DMS 273 treated with DMSO at 0.1 percent for 48 hours (cell line): ENCODE measurements at regions not wholly inside any gene's neighbourhood (a gene's known extent, or its start where the extent isn't known, plus 50 kb on each side); places are given as distances from the start of the nearest gene placed in this dataset.
A peak's percentile ranks its signal among the peaks of the same experiment; 100 is the strongest.

ENCODE experiments used
- DNase-seq: peaks from one replicate; lab custom pipeline; 2025; lab: John Stamatoyannopoulos, UW

GRCh38 chr20:52401431-52401830, 209.9 kb upstream of the ZFP64 start:
- no peak for DNase-seq

DNA sequence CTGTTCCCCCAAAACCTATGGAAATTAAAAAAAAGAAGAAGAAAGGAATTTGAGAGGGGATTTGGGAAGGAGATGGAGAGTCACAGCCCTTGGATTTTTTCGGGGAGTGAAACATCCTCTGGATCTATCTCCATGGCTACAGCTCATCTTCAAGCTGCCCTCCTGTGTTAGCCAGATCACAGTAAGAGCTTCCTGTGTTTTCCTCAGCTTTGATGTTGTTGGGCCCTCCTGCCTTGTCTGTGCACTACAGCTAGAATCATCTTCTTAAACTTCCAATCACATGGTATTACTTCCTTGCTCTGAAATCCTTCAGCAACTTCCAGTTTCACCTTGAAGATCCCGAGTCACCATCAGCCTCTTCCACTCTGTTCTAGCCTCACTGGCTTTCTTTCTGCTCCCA, 207.8 kb upstream of the ZFP64 start:
- DNase-seq: no peak

DNA sequence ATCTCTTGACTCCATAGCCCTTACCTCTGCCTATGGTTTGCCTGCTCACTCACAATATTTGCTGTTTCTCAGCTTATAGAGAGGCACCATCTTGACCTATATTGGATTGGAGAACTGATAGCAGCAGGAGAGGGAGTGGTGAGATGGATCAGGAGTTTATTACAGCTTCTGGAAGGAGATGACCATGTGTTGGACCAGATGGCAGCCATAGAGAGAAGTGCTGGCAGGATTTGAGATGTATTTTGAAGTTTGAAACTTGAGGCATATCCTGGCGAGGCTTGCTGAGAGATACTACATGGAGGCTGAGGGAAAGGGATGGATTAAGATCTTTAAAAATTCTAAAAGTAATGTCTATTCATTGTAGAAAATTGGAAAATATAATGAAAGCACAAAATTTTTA, 198.0 kb upstream of the ZFP64 start:
- DNase-seq: no peak

GRCh38 chr20:52383995-52384621, 192.5 kb upstream of the ZFP64 start:
- no peak for DNase-seq

- no peak for DNase-seq
Observed at GRCh38 chr20:52382933-52383332, 191.4 kb upstream of the ZFP64 start.

DNA sequence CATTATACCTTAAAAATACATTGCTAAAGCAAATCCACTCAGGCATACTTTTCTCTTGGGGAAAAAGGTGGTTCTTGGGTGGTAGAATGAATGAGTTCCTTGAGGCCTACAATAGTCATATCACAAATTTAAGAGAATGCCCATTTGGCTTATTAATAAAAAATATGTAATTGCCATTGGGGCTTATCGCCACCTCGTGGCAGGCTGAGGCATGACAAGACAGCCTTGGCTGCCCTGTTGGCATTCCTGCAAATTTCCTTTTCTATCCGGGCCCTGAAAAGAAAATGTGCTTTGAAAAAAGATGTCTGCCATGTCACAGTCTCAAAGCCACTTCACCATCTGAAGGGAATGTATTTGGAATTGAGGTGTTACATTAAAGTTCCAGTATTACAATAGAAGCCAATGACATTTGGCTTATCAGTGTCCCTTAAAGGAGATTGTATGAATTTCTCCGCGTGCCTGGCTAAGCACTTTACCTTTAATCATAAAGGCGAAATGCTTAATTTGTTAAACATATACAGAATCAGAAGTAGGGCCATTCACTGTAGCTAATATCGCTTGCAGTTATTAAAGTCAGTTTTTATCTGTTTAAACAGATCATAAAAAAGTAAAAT, 188.3 kb upstream of the ZFP64 start:
- no peak for DNase-seq

DNA sequence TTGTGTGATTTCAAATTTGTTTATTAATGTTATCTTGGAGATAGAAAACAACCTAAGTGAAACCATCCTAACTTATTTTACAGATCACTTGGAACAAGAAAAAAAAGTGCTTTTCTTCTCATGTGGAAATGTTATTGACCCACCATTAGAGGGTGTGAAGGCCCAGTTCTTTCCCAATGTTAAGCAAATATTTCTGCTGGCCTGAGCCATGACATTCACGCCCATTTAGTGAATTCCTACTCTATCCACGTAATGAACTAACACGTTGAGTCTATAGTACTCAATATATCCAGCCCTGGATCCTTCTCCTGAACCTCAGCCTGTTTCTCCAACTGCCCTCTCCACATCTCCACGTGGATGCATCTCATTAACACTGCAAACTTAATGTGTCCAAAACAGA, 180.6 kb upstream of the ZFP64 start:
- no peak for DNase-seq

DNA sequence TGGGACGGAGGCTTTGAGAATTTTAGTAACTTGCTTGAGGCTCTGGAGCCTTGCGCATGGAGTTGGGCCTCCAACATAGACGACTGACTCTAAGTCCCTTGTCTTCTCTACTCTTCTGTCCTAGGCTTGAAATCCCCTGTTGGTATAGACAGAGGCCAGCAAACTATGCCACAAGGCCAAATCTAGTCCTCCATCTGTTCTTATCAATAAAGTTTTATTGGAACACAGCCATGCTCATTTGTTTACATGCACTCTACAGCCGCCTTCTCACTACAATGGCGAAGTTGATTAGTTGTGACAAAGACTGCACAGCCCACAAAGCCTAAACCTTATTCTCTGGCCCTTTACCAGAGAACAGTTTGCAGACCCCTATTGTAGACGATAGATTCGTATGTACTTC, 174.1 kb upstream of the ZFP64 start:
- no peak for DNase-seq

DNA sequence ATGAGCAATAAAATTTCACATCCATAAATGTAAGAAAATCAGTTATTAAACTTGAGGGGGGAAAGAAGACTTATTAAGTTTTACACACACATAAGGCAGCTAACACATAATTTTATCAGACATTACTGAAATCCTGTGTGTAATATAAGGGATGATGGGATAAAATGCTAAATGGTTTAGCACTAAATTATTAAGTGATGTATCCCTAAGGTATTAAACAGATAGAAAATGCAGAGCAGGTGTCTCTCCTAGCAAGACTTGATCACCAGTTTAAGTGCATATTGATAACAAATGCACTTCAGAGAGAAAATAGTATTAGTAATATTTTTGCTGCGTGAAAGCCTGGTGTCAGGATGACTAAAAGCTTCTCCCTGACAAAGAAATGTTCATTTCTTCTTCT, 172.8 kb upstream of the ZFP64 start:
- DNase-seq: no peak

DNA sequence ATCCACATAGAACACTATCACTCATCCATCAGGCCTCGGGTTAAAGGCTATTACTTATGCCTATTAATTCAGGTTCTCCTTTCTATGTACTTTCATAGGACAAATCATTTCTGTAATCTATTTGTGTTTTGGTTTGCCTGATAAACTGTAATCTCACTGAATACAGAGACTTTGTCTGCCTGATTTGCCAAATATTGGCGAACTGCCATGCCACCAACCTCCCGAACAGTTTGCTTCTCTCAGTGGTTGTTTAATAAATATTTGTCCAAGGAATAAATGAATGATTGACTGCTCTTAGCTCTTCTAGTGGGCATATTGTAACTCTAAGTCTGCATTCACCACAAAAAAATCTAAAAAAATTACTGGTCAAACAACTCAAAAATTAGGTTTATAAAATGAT, 170.1 kb upstream of the ZFP64 start:
- DNase-seq: no peak

- DNase-seq: no peak
Observed at GRCh38 chr20:52349806-52350205, 158.2 kb upstream of the ZFP64 start.

GRCh38 chr20:52348434-52348833, 156.9 kb upstream of the ZFP64 start:
- DNase-seq: no peak

GRCh38 chr20:52346797-52347196, 155.2 kb upstream of the ZFP64 start:
- DNase-seq: no peak

DNA sequence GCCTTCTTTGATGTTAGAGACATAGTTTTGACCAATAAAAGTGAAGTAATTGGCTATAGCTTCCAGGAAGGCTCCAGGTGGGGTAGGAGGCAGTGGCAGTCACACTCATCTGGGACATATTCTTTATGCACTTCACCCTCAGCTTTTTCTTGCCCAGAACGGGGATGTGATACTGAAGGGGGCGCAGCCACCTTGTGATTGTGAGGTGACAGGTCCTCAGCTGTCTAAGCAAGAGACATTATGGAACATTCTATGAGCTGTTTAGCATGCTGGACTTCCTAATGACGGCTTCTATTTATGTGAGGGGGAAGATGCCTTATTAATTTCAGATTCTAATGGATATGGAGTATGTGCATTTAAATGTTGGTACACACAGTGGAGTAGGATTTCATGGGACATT, 151.3 kb upstream of the ZFP64 start:
- no peak for DNase-seq

DNA sequence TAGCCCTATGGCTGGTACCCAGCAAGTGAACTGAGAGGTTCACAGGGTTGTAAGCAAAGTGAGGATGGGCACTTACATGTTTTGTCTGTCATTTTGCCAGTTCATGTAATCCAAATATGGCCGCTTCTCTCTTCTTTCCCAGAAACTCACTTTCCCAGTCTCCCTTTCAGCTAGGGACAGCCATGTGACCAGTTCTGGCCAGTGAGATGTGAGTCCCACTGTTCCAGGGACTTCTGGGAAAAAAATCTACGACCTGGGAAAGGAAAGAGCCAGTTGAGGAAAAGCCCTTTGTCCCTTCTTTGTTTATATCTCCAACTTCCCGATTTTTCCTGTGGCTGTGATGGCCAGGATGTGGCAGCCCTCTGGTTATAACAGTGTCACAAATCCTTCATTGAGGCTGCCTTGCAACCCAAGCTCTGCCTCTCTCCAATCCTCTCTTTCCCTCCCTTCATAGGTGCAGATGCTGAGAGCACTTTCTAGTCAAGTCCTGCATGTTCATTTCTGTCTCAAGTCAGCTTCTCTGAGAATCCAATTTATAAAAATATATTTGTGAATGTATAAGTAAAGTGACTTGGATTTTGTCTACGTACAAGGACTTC, 148.6 kb upstream of the ZFP64 start:
- no peak for DNase-seq

- no peak for DNase-seq
Observed at GRCh38 chr20:52332649-52333250, 141.2 kb upstream of the ZFP64 start.

DNA sequence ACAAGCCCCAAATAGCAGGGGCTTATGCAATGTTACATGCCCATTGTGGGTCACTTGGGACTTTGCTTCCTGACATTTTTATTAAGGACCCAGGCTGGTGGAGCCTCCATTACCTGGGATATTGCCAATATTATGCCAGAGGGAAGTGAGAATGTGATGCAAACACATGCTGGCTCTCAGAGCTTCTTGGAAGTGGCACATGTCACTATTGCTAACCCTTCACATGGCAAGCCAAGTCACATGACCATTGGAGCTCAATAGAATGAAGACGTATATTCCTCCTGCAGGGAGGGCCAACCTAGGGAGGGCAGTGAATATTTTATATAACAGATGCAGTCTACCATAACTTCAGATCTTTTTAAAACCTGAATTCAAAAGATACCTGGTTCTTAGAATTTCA, 140.7 kb upstream of the ZFP64 start:
- no peak for DNase-seq

GRCh38 chr20:52331655-52332054, 140.1 kb upstream of the ZFP64 start:
- no peak for DNase-seq

DNA sequence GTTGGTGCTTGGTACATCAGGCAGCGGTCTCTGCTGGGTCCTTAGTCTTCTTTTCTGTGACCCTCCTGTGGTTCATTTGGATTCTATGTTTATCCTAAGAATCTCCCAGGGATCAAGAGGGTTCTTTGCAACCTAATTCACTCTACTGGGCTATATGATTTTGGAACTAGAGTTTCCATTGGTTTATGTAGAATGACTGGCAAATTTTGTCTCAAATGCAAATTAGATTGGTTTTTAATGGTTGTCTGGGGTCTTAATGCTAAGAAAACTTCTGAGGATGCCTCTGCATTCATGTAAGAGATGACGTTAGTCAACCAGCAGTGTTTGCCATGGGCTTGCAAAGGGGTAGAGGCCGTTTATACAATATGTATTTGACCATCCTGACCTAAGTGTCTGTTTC, 129.8 kb upstream of the ZFP64 start:
- no peak for DNase-seq

DNA sequence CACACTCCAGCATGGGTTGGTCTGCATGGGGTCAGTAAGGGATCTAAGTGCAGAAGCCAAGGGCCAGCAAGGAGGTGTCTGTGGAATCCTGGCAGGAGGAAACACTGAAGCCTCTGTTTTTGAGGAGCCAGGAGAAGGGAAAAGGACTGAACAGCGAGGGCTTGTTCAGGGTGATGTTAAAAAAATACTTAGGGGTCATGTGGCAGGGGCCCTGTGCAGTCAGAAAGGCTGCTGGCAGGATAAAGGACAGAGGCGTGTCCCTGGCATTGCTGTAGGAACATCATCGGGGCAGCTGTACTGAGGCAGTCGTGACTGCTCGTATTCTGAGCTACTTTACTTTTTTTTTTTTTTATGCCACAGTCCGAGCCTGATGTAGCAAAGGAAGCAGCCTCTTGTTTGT, 127.1 kb upstream of the ZFP64 start:
- no peak for DNase-seq

GRCh38 chr20:52313341-52313963, 121.9 kb upstream of the ZFP64 start:
- peak; percentile 66 for DNase-seq

GRCh38 chr20:52312132-52312729, 120.7 kb upstream of the ZFP64 start:
- DNase-seq: peak; percentile 33
